WTC11 (cell line): ENCODE measurements at regions not wholly inside any gene's neighbourhood (a gene's known extent, or its start where the extent isn't known, plus 50 kb on each side); places are given as distances from the start of the nearest gene placed in this dataset.
A peak's percentile ranks its signal among the peaks of the same experiment; 100 is the strongest.
"Not testable (repeated sequence)": the region's sequence is repeated elsewhere in the genome, so short reads cannot be mapped to it uniquely, and the experiment has no call there.

ENCODE experiments used
- ATAC-seq: fragments of 200-7000 bp; cut with Tn5 transposase; 2 replicates; pipeline ENCODE4 v1.10.0; 2021; ENCODE audit warnings: mild to moderate bottlenecking, moderate library complexity
- CTCF ChIA-PET: fragments of 300-600 bp; sonication (Branson Sonifier 250); formaldehyde crosslinking; loops from one replicate; lab custom pipeline; 2021; ENCODE audit warnings: antibody characterized with exemption; lab: Charles Lee
- POLR2A ChIA-PET: fragments of 350-600 bp; sonication (Branson Sonifier 250); formaldehyde crosslinking; loops from one replicate; lab custom pipeline; 2021; ENCODE audit warnings: antibody characterized with exemption; lab: Charles Lee
- DNase-seq: peaks from one replicate; pipeline ENCODE4 v3.0.0; 2021; ENCODE audit warnings: low spot score
- H3K27ac Mint-ChIP-seq: 2 replicates; pipeline ENCODE4 v1.8.0; 2021; ENCODE audit warnings: mixed read lengths
- H3K27me3 Mint-ChIP-seq: 2 replicates; pipeline ENCODE4 v1.8.0; 2021; ENCODE audit warnings: low read depth, mild to moderate bottlenecking, moderate library complexity, mixed read lengths
- H3K36me3 Mint-ChIP-seq: 2 replicates; pipeline ENCODE4 v1.8.0; 2021; ENCODE audit warnings: mixed read lengths
- H3K4me1 Mint-ChIP-seq: 2 replicates; pipeline ENCODE4 v1.8.0; 2022; ENCODE audit warnings: mixed read lengths
- H3K4me3 Mint-ChIP-seq: 2 replicates; pipeline ENCODE4 v1.8.0; 2021; ENCODE audit warnings: mild to moderate bottlenecking, moderate library complexity, mixed read lengths
- H3K9me3 Mint-ChIP-seq: 2 replicates; pipeline ENCODE4 v1.8.0; 2021; ENCODE audit warnings: mixed read lengths
- ATF1 ChIP-seq: sonication (generic); formaldehyde crosslinking; IDR thresholded peaks from 2 replicates; pipeline ENCODE4 v1.8.1; 2023; ENCODE audit warnings: mild to moderate bottlenecking, moderate library complexity, missing genetic modification reagents
- ELF4 ChIP-seq: sonication (generic); formaldehyde crosslinking; IDR thresholded peaks from 2 replicates; pipeline ENCODE4 v1.8.1; 2022; ENCODE audit warnings: low read depth, mild to moderate bottlenecking, moderate library complexity, missing genetic modification reagents
- EMX1 ChIP-seq: fragments of 250-450 bp; sonication (Bioruptor Pico); IDR thresholded peaks from 2 replicates; pipeline ENCODE4 v1.8.0; 2021; ENCODE audit warnings: mild to moderate bottlenecking
- FOXK1 ChIP-seq: sonication (generic); formaldehyde crosslinking; IDR thresholded peaks from 2 replicates; pipeline ENCODE4 v1.8.0; 2022; ENCODE audit warnings: mild to moderate bottlenecking, moderate library complexity, missing genetic modification reagents
- GRHL2 ChIP-seq: fragments of 250-450 bp; sonication (Bioruptor Pico); IDR thresholded peaks from 2 replicates; pipeline ENCODE4 v1.8.0; 2022; ENCODE audit warnings: mild to moderate bottlenecking, moderate library complexity; ENCODE audit not compliant: insufficient replicate concordance, severe bottlenecking
- IRF2 ChIP-seq: sonication (generic); formaldehyde crosslinking; IDR thresholded peaks from 2 replicates; pipeline ENCODE4 v1.8.0; 2022; ENCODE audit warnings: low read depth, missing genetic modification reagents, borderline replicate concordance
- NFATC4 ChIP-seq: fragments of 250-450 bp; sonication (Bioruptor Pico); IDR thresholded peaks from 2 replicates; pipeline ENCODE4 v1.9.0; 2021; ENCODE audit warnings: mild to moderate bottlenecking
- OVOL2 ChIP-seq: fragments of 250-450 bp; sonication (Bioruptor Pico); IDR thresholded peaks from 2 replicates; pipeline ENCODE4 v1.9.0; 2021; ENCODE audit warnings: mild to moderate bottlenecking, borderline replicate concordance
- SMAD3 ChIP-seq: sonication (generic); formaldehyde crosslinking; IDR thresholded peaks from 2 replicates; pipeline ENCODE4 v1.8.0; 2022; ENCODE audit warnings: missing genetic modification reagents, mild to moderate bottlenecking, borderline replicate concordance
- SMAD4 ChIP-seq: sonication (generic); formaldehyde crosslinking; IDR thresholded peaks from 2 replicates; pipeline ENCODE4 v1.8.0; 2022; ENCODE audit warnings: mild to moderate bottlenecking, missing genetic modification reagents
- SP1 ChIP-seq: sonication (generic); formaldehyde crosslinking; conservative IDR thresholded peaks from 2 replicates; pipeline ENCODE4 v1.8.1; 2022; ENCODE audit warnings: missing genetic modification reagents
- TP53 ChIP-seq: sonication (generic); formaldehyde crosslinking; IDR thresholded peaks from 2 replicates; pipeline ENCODE4 v1.8.1; 2023; ENCODE audit warnings: mild to moderate bottlenecking, missing genetic modification reagents
- ZNF121 ChIP-seq: sonication (generic); formaldehyde crosslinking; IDR thresholded peaks from 2 replicates; pipeline ENCODE4 v1.8.0; 2023; ENCODE audit warnings: missing genetic modification reagents
- ZNF138 ChIP-seq: sonication (generic); formaldehyde crosslinking; conservative IDR thresholded peaks from 2 replicates; pipeline ENCODE4 v1.8.1; 2022; ENCODE audit warnings: mild to moderate bottlenecking, moderate library complexity, missing genetic modification reagents
- TF ChIP-seq, protein P1 (sequence below): sonication (generic); formaldehyde crosslinking; IDR thresholded peaks from 2 replicates; pipeline ENCODE4 v1.8.0; 2022; ENCODE audit warnings: mild to moderate bottlenecking, missing genetic modification reagents
- TF ChIP-seq, protein P2 (sequence below): fragments of 250-450 bp; sonication (Bioruptor Pico); conservative IDR thresholded peaks from 2 replicates; pipeline ENCODE4 v1.9.0; 2021; ENCODE audit warnings: mild to moderate bottlenecking
- TF ChIP-seq, protein P3 (sequence below): sonication (generic); formaldehyde crosslinking; IDR thresholded peaks from 2 replicates; pipeline ENCODE4 v1.8.1; 2022; ENCODE audit warnings: low read depth, missing genetic modification reagents, borderline replicate concordance
- TF ChIP-seq, protein P4 (sequence below): sonication (generic); formaldehyde crosslinking; IDR thresholded peaks from 2 replicates; pipeline ENCODE4 v1.8.1; 2022; ENCODE audit warnings: low read depth, mild to moderate bottlenecking, moderate library complexity, missing genetic modification reagents, borderline replicate concordance
- TF ChIP-seq, protein P5 (sequence below): sonication (generic); formaldehyde crosslinking; IDR thresholded peaks from 2 replicates; pipeline ENCODE4 v1.8.0; 2022; ENCODE audit warnings: mild to moderate bottlenecking, missing genetic modification reagents
- TF ChIP-seq, protein P6 (sequence below): fragments of 250-450 bp; sonication (Bioruptor Pico); IDR thresholded peaks from 2 replicates; pipeline ENCODE4 v1.9.0; 2021; ENCODE audit warnings: mild to moderate bottlenecking

DNA sequence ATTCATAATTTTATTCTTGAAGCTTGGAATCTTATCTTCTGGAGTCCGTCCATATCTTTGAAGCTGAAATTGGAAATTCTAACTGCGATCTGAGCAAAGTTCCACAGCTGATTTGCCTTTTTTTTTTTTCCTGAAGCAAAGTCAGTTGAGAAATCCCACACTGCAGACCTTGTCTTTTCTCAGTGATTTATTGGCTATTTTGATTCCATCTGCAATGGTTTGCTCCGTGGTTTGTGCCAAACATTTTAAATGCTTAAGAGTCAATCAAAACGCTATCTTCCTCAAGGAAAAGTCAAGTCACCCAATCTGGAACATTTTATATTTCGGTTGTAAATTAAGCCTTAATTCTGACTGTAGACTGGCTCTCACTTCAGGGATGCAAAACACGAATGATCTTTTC lies 88.2 kb upstream of the GRIK1 start:
- ChIA-PET POLR2A (interaction anchor here (0.6 kb wide), 1 partner anchor 281 kb away, joined by 4 read pairs; no protein-coding TSS in a partner anchor), CTCF (interaction anchor here (2.0 kb wide), 1 partner anchor 17 kb away, joined by 9 read pairs; no protein-coding TSS in a partner anchor)
- Mint-ChIP-seq H3K9me3 (peaks cover 10% of the 10 kb centered on the region), H3K27me3 (no peaks in the 10 kb centered on the region), H3K36me3 (no peaks in the 10 kb centered on the region), H3K4me1 (peaks cover 18% of the 10 kb centered on the region), H3K4me3 (no peak overlapping the region), H3K27ac (no peak overlapping the region)
- ATAC-seq (no peak), DNase-seq (no peak)
- TF ChIP-seq EMX1 (CRISPR knock-in tag) (no peak), FOXK1 (CRISPR knock-in tag) (no peak), OVOL2 (CRISPR knock-in tag) (no peak), SP1 (CRISPR knock-in tag) (no peak)
- TF ChIP-seq, protein P1, sequence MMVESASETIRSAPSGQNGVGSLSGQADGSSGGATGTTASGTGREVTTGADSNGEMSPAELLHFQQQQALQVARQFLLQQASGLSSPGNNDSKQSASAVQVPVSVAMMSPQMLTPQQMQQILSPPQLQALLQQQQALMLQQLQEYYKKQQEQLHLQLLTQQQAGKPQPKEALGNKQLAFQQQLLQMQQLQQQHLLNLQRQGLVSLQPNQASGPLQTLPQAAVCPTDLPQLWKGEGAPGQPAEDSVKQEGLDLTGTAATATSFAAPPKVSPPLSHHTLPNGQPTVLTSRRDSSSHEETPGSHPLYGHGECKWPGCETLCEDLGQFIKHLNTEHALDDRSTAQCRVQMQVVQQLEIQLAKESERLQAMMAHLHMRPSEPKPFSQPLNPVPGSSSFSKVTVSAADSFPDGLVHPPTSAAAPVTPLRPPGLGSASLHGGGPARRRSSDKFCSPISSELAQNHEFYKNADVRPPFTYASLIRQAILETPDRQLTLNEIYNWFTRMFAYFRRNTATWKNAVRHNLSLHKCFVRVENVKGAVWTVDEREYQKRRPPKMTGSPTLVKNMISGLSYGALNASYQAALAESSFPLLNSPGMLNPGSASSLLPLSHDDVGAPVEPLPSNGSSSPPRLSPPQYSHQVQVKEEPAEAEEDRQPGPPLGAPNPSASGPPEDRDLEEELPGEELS (CRISPR knock-in tag), result no peak
- TF ChIP-seq, protein P2, sequence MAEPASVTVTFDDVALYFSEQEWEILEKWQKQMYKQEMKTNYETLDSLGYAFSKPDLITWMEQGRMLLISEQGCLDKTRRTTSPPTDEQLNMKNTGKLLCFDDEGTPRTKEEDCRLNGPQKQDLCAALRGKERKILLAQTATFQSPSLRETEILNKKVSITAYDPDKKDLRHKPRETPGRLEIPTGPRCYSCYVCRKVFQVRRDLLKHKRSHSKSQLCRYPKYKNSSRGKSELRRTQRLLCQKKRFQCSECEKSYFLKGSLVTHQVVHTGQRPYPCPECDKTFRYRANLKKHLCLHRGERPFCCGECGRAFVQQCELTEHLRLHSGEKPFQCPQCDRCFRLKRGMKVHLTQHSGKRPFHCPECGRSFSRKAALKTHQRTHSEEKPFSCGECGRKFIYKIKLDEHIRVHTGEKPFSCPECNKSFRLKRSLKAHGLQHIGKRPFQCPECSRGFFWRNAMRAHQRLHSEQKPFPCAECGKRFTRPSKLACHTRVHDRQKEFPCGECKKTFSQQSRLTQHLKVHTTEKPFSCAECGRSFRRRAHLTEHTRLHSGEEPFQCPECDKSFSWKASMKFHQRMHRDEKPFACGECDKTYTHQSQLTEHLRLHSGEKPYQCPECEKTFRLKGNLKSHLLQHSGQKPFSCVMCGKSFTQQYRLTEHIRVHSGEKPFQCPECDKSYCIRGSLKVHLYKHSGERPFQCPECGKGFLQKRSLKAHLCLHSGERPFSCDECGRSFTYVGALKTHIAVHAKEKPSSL (CRISPR knock-in tag), result no peak

DNA sequence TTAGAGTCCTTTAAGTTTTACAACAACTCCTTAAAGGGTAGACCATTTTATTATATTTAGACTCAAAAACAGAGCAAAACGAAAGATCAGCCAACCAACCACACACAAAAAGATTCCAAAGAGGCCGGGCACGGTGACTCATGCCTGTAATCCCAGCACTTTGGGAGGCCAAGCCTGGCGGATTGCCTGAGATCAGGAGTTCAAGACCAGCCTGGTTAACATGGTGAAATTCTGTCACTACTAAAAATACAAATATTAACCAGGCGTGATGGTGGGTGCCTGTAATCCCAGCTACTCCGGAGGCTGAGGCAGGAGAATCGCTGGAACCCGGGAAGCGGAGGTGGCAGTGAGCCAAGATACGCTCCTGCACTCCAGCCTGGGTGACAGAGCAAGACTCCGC lies 83.3 kb upstream of the GRIK1 start:
- H3K4me3 Mint-ChIP-seq, H3K27ac Mint-ChIP-seq, ATAC-seq, H3K4me1 Mint-ChIP-seq, H3K27me3 Mint-ChIP-seq, POLR2A ChIA-PET, DNase-seq, H3K9me3 Mint-ChIP-seq, CTCF ChIA-PET, H3K36me3 Mint-ChIP-seq: not testable (repeated sequence)

DNA sequence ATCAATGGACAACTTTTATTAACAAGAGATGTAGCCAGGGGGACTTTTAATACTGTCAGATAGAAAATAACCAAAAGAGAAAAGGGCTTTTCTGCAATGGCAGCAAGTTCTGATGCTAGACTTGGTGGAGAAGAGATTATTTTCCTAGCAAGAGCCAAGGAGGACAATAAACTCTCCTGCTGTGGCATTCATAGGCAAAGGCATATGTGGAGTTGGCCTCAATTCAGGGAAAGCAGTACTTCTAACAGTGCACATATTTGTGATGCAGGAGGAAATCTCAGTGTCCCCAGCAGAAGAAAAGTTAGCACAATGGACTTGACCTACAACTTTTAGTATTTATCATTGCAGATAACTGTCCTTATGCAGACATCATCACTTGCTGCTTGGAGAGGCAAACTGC lies 75.1 kb upstream of the GRIK1 start:
- Mint-ChIP-seq H3K27me3 (peaks cover 4% of the 10 kb centered on the region; the same call in 1 of the 2 replicates), H3K27ac (peak overlapping the region; percentile 49; the same call in 1 of the 2 replicates), H3K9me3 (peaks cover 25% of the 10 kb centered on the region), H3K4me1 (peaks cover 14% of the 10 kb centered on the region), H3K36me3 (peaks cover 16% of the 10 kb centered on the region), H3K4me3 (no peak overlapping the region)
- DNase-seq, result no peak
- POLR2A ChIA-PET, result no interaction called here
- peak; percentile 82 for ATAC-seq
- CTCF ChIA-PET, result no interaction called here
- no peak for TF ChIP-seq SMAD3 (CRISPR knock-in tag)
- TF ChIP-seq ZNF138, result no peak
- TF ChIP-seq NFATC4 (CRISPR knock-in tag), result no peak
- no peak for TF ChIP-seq ELF4
- TF ChIP-seq GRHL2 (CRISPR knock-in tag), result no peak

DNA sequence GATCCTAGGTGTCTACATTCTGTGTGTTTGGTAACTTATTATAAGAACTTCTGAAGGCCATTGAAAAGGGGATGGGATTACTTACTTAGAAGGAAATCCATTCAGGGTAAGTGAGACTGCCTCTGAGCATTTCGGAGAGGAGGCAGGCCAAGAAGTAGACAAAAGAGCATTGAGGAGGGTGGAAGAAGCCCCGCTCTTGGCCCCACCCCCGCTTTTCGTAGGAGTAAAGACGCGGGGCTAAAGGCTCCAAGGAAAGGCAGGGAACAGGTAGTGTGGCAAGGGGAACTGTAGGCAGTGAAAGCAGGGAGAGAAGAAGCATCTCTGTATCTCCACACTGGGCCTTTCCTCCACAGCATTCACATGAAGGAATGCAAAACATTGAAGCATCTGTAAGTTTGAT lies 51.8 kb upstream of the GRIK1 start:
- CTCF ChIA-PET, result no interaction called here
- peaks cover 9% of the 10 kb centered on the region for H3K9me3 Mint-ChIP-seq
- H3K36me3 Mint-ChIP-seq, result no peaks in the 10 kb centered on the region
- POLR2A ChIA-PET, result no interaction called here
- DNase-seq (peak; percentile 27), ATAC-seq (peak; percentile 93)
- peaks cover 5% of the 10 kb centered on the region; the same call in 1 of the 2 replicates for H3K4me1 Mint-ChIP-seq
- H3K4me3 Mint-ChIP-seq, result no peak overlapping the region
- H3K27me3 Mint-ChIP-seq, result no peaks in the 10 kb centered on the region; the same call in 1 of the 2 replicates
- H3K27ac Mint-ChIP-seq, result no peak overlapping the region
- TF ChIP-seq, protein P3, sequence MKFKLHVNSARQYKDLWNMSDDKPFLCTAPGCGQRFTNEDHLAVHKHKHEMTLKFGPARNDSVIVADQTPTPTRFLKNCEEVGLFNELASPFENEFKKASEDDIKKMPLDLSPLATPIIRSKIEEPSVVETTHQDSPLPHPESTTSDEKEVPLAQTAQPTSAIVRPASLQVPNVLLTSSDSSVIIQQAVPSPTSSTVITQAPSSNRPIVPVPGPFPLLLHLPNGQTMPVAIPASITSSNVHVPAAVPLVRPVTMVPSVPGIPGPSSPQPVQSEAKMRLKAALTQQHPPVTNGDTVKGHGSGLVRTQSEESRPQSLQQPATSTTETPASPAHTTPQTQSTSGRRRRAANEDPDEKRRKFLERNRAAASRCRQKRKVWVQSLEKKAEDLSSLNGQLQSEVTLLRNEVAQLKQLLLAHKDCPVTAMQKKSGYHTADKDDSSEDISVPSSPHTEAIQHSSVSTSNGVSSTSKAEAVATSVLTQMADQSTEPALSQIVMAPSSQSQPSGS (CRISPR knock-in tag), result no peak
- TF ChIP-seq, protein P4, sequence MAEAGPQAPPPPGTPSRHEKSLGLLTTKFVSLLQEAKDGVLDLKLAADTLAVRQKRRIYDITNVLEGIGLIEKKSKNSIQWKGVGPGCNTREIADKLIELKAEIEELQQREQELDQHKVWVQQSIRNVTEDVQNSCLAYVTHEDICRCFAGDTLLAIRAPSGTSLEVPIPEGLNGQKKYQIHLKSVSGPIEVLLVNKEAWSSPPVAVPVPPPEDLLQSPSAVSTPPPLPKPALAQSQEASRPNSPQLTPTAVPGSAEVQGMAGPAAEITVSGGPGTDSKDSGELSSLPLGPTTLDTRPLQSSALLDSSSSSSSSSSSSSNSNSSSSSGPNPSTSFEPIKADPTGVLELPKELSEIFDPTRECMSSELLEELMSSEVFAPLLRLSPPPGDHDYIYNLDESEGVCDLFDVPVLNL (CRISPR knock-in tag), result no peak
- no peak for TF ChIP-seq SMAD4 (CRISPR knock-in tag)
- no peak for TF ChIP-seq ZNF121
- no peak for TF ChIP-seq IRF2 (CRISPR knock-in tag)
- no peak for TF ChIP-seq TP53 (CRISPR knock-in tag)
- TF ChIP-seq, protein P5, sequence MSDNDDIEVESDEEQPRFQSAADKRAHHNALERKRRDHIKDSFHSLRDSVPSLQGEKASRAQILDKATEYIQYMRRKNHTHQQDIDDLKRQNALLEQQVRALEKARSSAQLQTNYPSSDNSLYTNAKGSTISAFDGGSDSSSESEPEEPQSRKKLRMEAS, result no peak
- TF ChIP-seq, protein P6, sequence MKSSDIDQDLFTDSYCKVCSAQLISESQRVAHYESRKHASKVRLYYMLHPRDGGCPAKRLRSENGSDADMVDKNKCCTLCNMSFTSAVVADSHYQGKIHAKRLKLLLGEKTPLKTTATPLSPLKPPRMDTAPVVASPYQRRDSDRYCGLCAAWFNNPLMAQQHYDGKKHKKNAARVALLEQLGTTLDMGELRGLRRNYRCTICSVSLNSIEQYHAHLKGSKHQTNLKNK (CRISPR knock-in tag), result no peak
- no peak for TF ChIP-seq SP1 (CRISPR knock-in tag)
- TF ChIP-seq SMAD3 (CRISPR knock-in tag), result no peak
- TF ChIP-seq ATF1 (CRISPR knock-in tag), result no peak
